BLaER1 treated with 17β-estradiol and CSF1 and Interleukin-3, amounts not matched to agents 10 nM and 100 nM (cell line): ENCODE measurements at regions not wholly inside any gene's neighbourhood (a gene's known extent, or its start where the extent isn't known, plus 50 kb on each side); places are given as distances from the start of the nearest gene placed in this dataset.
"Not testable (repeated sequence)": the region's sequence is repeated elsewhere in the genome, so short reads cannot be mapped to it uniquely, and the experiment has no call there.

Experiments used
- H3K27ac ChIP-seq, 11 experiments: shearing (Covaris generic); formaldehyde crosslinking; 2 replicates each; pipeline ENCODE4 v1.8.1; 2022
- H3K27me3 ChIP-seq, 11 experiments: shearing (Covaris generic); formaldehyde crosslinking; 2 replicates each; pipeline ENCODE4 v1.8.1; 2022
- H3K36me3 ChIP-seq, 11 experiments: shearing (Covaris generic); formaldehyde crosslinking; 2 replicates each; pipeline ENCODE4 v1.8.1; 2022
- H3K4me1 ChIP-seq, 10 experiments: shearing (Covaris generic); formaldehyde crosslinking; 2 replicates each; pipeline ENCODE4 v1.8.1; 2022
- H3K4me2 ChIP-seq, 11 experiments: shearing (Covaris generic); formaldehyde crosslinking; 2 replicates each; pipeline ENCODE4 v1.8.1; 2022
- H3K4me3 ChIP-seq, 10 experiments: shearing (Covaris generic); formaldehyde crosslinking; 2 replicates each; pipeline ENCODE4 v1.8.1; 2022
- H3K9ac ChIP-seq, 11 experiments: shearing (Covaris generic); formaldehyde crosslinking; 2 replicates each; pipeline ENCODE4 v1.8.1; 2022
- H3K9me3 ChIP-seq, 11 experiments: shearing (Covaris generic); formaldehyde crosslinking; replicated peaks in 1 of 11; 2 replicates each; pipeline ENCODE4 v1.8.1; 2022
- H4K20me1 ChIP-seq, 11 experiments: shearing (Covaris generic); formaldehyde crosslinking; 2 replicates each; pipeline ENCODE4 v1.8.1; 2022
- Cebpa-rat ChIP-seq, 11 experiments: shearing (Covaris generic); IDR thresholded peaks; 2 replicates each; pipeline ENCODE4 v1.8.1; 2022

GRCh38 chr4:100913685-100914084, 395.9 kb upstream of the EMCN start:
- Histone ChIP-seq H3K4me2 (no peak overlapping the region; a peak in 1 of 22 replicates), H3K4me3 (no peak overlapping the region), H3K9me3 (no peaks in the 10 kb centered on the region; a peak in 2 of 22 replicates), H3K27me3 (no peaks in the 10 kb centered on the region), H3K36me3 (no peaks in the 10 kb centered on the region), H3K27ac (no peak overlapping the region), H3K9ac (no peak overlapping the region), H4K20me1 (no peaks in the 10 kb centered on the region), H3K4me1 (no peaks in the 10 kb centered on the region; a peak in 1 of 20 replicates)
- no peak for TF ChIP-seq Cebpa-rat (IDR thresholded peaks at IDR 0.05)

DNA sequence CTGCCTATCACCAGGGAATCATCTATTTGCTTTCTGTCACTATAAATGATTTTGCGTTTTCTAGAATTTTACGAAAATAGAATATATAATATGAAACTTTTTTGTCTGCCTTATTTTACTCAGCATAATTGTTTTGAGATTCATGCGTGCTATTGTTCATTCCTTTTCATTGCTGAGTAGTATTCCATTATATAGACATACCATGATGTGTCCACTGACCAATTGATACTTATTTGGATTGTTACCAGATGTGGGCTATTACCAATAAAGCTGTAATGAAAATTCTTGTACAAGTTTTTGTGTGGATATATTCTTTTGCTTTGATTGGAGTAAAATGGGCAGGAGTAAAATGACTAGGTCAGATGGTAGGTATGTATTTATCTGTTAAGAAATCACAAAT, 390.7 kb upstream of the EMCN start:
- no peak overlapping the region for H3K4me2 ChIP-seq
- H3K27me3 ChIP-seq: no peaks in the 10 kb centered on the region
- H3K9me3 ChIP-seq: no peaks in the 10 kb centered on the region
- no peak overlapping the region for H3K9ac ChIP-seq
- no peaks in the 10 kb centered on the region for H3K36me3 ChIP-seq
- H3K4me3 ChIP-seq: no peak overlapping the region
- no peak overlapping the region for H3K27ac ChIP-seq
- no peaks in the 10 kb centered on the region for H4K20me1 ChIP-seq
- no peaks in the 10 kb centered on the region; a peak in 1 of 20 replicates for H3K4me1 ChIP-seq
- TF ChIP-seq Cebpa-rat (IDR thresholded peaks at IDR 0.05): no peak

DNA sequence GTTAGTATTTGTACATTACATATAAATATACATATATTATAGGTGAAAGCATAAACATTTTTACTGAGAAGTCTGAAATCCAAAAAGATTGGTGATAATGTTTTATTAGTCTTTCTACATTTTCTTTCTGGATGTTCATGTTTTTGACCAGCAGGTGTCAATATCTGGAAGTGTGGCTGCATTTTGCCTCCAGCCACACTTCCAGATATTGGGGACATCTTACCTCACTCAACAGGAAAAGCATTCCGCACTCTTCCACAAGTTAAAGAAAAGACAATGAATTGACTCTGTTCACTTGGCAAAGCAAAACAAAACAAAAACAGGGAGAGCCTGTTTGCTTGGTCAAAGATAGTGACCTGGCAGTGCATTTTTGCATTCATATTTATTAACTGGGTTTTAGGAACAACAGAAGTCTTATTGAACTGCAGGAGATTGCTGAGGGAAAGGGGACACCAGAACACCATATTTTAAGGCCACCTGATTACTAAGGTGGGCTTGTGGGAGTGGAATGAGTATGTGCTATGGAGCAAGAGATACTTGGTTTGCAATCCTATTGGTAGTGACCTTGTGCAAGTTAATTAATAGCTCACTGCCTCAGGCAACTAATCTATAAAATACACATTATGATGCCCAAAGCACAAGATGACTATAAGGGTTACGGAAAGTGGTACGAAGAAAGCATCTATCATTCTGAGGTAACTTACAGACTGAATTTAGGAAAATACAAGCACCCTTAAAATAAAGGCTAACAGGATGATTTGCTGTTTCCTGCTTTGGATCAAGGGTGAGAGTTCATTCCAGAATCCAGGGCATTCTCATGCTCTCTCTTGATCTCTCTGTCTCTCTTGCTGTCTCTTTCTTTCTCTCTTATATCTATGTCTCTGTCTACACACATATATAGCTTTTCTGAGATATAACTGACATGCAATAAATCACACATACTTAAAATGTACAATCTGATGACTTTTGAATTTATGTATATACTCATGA, 389.9 kb upstream of the EMCN start:
- Histone ChIP-seq H3K27me3 (no peaks in the 10 kb centered on the region), H3K4me1 (no peaks in the 10 kb centered on the region), H3K9ac (no peak overlapping the region), H3K27ac (no peak overlapping the region), H3K4me2 (no peak overlapping the region), H3K4me3 (no peak overlapping the region), H4K20me1 (no peaks in the 10 kb centered on the region), H3K36me3 (no peaks in the 10 kb centered on the region), H3K9me3 (no peaks in the 10 kb centered on the region)
- TF ChIP-seq Cebpa-rat (IDR thresholded peaks at IDR 0.05): no peak

DNA sequence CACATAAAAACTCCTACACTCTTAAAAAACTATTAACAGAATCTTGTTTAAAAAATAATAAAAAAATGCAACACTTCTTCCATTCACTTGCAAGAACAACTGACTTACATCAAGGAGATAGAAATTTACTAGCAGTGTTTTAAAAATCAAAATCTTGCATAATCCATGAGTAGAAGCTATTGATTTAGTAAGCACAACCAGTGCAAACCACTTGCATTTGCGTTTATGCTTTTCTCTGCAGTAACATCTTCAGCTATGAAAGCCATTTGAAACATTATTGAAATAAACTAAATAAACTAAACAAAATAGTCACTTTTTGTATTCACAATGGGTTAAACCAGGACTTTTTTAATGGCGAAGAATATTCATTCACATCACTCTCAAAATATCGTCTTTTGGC, 389.2 kb upstream of the EMCN start:
- H4K20me1 ChIP-seq: no peaks in the 10 kb centered on the region
- H3K9ac ChIP-seq: no peak overlapping the region
- no peaks in the 10 kb centered on the region for H3K27me3 ChIP-seq
- H3K36me3 ChIP-seq: no peaks in the 10 kb centered on the region
- no peak for TF ChIP-seq Cebpa-rat (IDR thresholded peaks at IDR 0.05)
- no peaks in the 10 kb centered on the region for H3K4me1 ChIP-seq
- H3K27ac ChIP-seq: no peak overlapping the region
- H3K9me3 ChIP-seq: no peaks in the 10 kb centered on the region
- H3K4me3 ChIP-seq: no peak overlapping the region
- no peak overlapping the region for H3K4me2 ChIP-seq

DNA sequence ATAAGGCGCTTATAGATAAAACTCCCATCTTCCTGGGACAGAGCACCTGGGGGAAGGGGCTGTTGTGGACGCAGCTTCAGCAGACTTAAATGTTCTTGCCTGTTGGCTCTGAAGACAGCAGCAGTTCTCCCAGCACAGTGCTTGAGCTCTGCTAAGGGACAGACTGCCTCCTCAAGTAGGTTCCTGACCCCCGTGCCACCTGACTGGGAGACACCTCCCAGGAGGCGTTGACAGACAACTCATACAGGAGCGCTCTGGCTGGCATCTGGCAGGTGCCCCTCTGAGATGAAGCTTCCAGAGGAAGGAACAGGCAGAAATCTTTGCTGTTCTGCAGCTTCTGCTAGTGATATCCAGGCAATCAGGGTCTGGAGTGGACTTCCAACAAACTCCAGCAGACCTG, 383.1 kb upstream of the EMCN start:
- H3K9me3 ChIP-seq, H3K4me2 ChIP-seq, H3K36me3 ChIP-seq, H3K9ac ChIP-seq, H3K27ac ChIP-seq, H3K27me3 ChIP-seq, H3K4me3 ChIP-seq, H3K4me1 ChIP-seq, H4K20me1 ChIP-seq: not testable (repeated sequence)

- H3K4me1 ChIP-seq: peaks cover 0 to 9% (median 4%) of the 10 kb centered on the region in 10 experiments; a peak in 6 of 20 replicates
- H3K4me3 ChIP-seq: no peak overlapping the region
- H3K36me3 ChIP-seq: no peaks in the 10 kb centered on the region
- H3K9ac ChIP-seq: no peak overlapping the region
- no peak overlapping the region for H3K4me2 ChIP-seq
- H3K27me3 ChIP-seq: no peaks in the 10 kb centered on the region
- no peaks in the 10 kb centered on the region for H4K20me1 ChIP-seq
- TF ChIP-seq Cebpa-rat (IDR thresholded peaks at IDR 0.05): no peak
- no peaks in the 10 kb centered on the region for H3K9me3 ChIP-seq
- no peak overlapping the region for H3K27ac ChIP-seq
These were observed 382.3 kb upstream of the EMCN start for GRCh38 chr4:100900134-100900533.

DNA sequence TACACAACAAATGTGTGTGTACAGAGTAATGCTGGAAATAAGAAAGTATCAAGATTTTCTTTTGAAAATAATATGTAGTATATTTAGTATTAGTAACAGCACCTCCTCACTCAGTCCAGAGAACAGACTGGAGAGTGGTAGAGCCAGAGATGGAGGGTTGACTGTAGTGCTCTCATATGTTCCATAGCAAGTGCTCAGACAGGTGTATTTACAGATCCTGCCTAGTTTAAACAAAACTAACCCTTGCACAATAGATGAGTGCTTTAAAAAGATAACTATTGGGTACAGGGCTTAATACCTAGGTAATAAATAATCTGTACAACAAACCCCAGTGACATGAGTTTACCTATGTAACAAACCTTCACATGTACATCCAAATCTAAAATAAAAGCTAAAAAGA, 381.0 kb upstream of the EMCN start:
- no peak overlapping the region for H3K4me3 ChIP-seq
- H3K4me2 ChIP-seq: no peak overlapping the region
- H3K36me3 ChIP-seq: no peaks in the 10 kb centered on the region
- H3K9ac ChIP-seq: no peak overlapping the region
- H3K4me1 ChIP-seq: peaks cover 0 to 11% (median 5%) of the 10 kb centered on the region in 10 experiments; a peak in 6 of 20 replicates
- H3K27me3 ChIP-seq: no peaks in the 10 kb centered on the region
- no peak for TF ChIP-seq Cebpa-rat (IDR thresholded peaks at IDR 0.05)
- no peaks in the 10 kb centered on the region for H3K9me3 ChIP-seq
- H3K27ac ChIP-seq: no peak overlapping the region
- H4K20me1 ChIP-seq: no peaks in the 10 kb centered on the region

DNA sequence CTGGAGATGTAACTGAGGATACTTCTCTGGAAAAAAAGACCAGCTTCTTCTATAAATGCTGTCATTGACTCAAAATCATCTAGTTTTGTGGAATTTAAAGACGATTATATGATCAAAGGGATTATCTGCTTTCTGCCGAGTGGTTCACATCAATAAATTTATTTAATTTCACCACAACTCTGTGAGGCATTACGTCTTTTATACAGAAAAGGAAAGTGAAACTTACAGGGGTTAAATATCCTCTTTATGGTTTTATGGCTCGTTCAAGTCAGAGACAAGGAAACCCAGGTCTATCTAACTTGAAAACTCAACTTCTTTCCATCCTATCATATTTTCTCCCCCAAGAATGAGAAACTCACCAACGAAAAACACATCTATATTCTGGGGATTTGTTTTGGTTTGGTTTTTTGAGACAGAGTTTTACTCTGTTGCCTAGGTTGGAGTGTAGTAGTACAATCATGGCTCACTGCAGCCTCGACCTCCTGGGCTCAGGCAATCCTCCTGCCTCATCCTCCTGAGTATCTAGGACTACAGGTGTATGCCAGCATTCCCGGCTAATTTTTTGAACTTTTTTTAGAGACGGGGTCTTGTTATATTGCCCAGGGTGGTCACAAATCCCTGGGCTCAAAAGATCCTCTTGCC, 377.9 kb upstream of the EMCN start:
- H3K4me1 ChIP-seq: peaks cover 0 to 11% (median 5%) of the 10 kb centered on the region in 10 experiments; a peak in 6 of 20 replicates
- H3K36me3 ChIP-seq: no peaks in the 10 kb centered on the region
- no peaks in the 10 kb centered on the region for H3K27me3 ChIP-seq
- H3K4me2 ChIP-seq: peak overlapping the region; percentile 49 to 86 (median 72)
- no peak for TF ChIP-seq Cebpa-rat (IDR thresholded peaks at IDR 0.05)
- H3K27ac ChIP-seq: peak overlapping the region; percentile 39 to 63 (median 51); a peak in 21 of 22 replicates
- H4K20me1 ChIP-seq: no peaks in the 10 kb centered on the region
- H3K9ac ChIP-seq: peak overlapping the region in 7 of 11 experiments; percentile 33 to 74 (median 55); a peak in 10 of 22 replicates
- H3K9me3 ChIP-seq: peaks cover 0 to 7% (median 5%) of the 10 kb centered on the region in 11 experiments; a peak in 8 of 22 replicates
- H3K4me3 ChIP-seq: peak overlapping the region in 9 of 10 experiments; percentile 2 to 49 (median 41); a peak in 16 of 20 replicates

DNA sequence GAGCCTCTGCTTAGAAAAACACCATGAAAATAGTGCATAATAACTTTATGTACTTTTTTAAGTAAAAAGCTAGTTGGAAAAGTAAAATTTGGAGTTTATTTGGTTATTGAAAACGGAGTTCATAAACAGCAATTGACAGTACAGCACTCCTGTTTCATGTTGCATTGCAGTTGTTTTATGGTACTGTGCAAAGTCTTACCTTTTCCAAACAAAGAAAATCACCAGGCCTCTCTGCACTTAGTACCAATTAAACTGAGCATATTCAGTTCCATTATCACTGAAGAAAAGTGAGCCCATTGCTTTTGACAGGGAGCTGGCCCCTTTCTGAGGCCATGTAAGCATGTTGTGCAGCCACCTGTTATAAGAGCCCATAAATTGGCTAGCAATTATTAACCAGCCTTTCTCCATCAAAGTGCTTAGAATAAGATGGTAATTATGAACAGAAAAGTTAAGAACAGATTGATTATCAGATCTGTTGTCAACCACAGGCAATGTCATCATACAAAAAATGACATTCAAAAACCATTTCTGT, 376.6 kb upstream of the EMCN start:
- Histone ChIP-seq H3K27me3 (no peaks in the 10 kb centered on the region), H3K4me1 (peaks cover 0 to 11% (median 5%) of the 10 kb centered on the region in 10 experiments; a peak in 6 of 20 replicates), H3K4me3 (no peak overlapping the region), H3K36me3 (no peaks in the 10 kb centered on the region), H4K20me1 (no peaks in the 10 kb centered on the region), H3K27ac (no peak overlapping the region), H3K9me3 (peaks cover 0 to 14% (median 7%) of the 10 kb centered on the region in 11 experiments; a peak in 9 of 22 replicates), H3K9ac (no peak overlapping the region), H3K4me2 (no peak overlapping the region)
- TF ChIP-seq Cebpa-rat (IDR thresholded peaks at IDR 0.05): no peak
